Esophagus mucosa (tissue), 1 donor: ENCODE measurements at regions not wholly inside any gene's neighbourhood (a gene's known extent, or its start where the extent isn't known, plus 50 kb on each side); places are given as distances from the start of the nearest gene placed in this dataset.
"Not testable (repeated sequence)": the region's sequence is repeated elsewhere in the genome, so short reads cannot be mapped to it uniquely, and the experiment has no call there.

Experiments
- ATAC-seq: fragments of 200-7000 bp; cut with Tn5 transposase; one replicate; pipeline ENCODE4 v1.9.1; 2020
- donor health status: DM: yes; HTN: yes; CAD: no.

DNA sequence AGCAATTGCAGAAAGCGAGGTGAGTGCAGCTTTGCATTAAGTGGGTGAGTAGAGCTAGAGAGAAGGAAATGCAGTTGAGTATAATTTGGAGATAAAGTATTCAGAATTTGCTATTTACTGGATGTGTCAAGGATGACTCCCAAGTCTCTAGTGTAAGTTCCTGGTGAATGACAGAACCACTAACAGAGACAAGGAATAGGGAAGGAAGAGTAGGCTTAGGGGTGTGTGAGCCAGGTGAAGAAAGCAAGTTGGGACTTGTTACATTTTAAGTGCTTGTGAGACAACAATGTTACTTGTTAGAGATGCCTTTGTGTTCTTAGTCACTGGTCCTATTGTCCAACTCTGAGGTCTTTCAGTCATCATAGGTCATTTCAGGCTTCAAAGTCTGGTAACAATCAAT, 70.8 kb downstream of the TBC1D26 start:
- ATAC-seq, result peak; percentile 71

DNA sequence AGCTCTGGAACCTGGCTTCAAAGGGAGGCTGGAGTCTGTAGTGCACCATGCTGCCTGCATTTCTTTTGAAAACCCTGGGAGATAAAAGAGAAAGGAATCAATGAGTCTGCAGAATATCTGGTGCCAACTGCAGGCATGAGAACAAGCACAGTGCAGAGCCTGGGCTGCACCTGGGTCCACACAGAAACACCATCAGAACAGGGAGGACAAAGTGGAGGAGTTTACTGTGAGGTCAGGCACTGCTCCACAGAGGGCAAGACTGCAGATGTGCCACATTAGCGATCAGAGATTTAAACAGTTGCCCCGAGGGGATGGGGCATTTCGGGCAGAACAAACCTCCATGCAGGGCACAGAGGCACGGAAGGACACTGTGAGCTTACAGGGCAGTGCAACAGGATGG, 74.7 kb downstream of the TBC1D26 start:
- ATAC-seq, result not testable (repeated sequence)

DNA sequence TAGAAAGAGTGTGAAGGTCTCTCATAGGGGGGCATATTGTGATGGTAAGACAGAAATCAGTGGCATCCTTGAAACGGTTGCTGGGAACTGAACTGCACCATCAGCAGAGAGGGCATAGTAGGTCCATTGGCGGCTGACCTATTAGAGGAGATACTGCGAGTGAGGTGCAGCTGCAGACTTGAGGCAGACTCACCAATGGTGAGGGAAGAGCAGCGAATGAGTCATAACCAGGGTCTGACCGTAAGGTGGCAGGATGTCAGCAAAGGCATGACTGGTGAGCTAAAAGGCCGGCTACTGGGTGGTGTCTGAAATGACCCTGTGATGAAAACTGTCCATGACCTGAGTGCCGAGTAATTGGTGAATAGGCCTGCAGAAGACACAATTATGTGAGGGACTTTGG, 81.3 kb downstream of the TBC1D26 start:
- ATAC-seq, result not testable (repeated sequence)

DNA sequence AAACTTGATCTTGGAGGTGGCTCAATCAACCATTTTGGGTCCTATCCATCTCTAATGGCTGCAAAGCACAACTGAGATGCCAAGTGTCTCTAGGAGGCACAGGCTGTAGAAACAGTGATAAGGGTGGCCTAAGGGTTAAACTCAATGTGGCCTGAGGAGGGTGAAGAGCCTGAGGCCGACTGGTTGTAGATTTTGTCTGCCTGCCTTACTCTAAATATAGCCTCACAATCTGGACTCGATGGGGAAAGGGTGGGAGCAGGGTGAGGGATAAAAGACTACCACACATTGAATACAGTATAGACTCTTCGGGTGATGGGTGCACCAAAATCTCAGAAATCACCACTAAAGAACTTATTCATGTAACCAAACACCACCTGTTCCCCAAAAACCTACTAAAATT, 81.9 kb downstream of the TBC1D26 start:
- ATAC-seq, result not testable (repeated sequence)

DNA sequence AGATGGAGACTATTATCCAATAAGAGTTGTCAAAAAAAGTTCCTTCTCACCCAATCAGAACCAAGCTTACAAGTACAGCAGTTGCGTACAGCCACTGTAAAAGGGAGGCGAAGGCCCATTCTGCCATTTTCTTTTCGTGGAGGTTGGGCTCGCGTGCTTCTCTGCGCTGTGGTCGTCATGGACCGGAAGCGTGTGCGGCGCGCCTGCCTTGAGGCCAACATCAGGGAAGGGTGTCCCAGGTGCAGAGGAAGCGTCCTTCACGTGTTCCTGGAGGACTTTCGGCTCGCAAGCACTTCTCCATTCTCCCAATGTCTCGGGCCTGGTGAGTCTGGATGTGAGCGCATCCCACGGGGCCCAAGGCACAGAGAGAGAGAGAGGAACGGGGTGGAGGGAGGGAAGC, 85.8 kb downstream of the TBC1D26 start:
- not testable (repeated sequence) for ATAC-seq

DNA sequence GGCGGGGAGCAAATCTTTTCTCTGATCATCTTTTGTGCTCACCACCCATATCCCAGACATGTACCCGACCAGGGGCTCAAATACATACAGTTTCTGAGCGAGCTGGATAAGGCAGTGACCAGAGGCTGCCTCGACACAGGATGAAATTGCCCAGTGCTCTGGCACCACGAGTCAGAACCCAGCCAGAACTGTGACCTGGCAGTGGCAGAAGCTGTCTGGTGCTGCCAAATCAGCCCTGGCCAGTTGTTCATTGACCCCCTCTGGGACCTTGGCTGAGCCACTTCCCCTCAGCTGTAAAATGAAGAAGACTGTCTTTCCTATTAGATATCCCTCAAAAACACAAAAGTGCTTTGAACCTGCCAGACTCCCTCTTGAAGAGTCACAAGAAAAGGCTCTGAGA, 90.2 kb downstream of the TBC1D26 start:
- not testable (repeated sequence) for ATAC-seq

DNA sequence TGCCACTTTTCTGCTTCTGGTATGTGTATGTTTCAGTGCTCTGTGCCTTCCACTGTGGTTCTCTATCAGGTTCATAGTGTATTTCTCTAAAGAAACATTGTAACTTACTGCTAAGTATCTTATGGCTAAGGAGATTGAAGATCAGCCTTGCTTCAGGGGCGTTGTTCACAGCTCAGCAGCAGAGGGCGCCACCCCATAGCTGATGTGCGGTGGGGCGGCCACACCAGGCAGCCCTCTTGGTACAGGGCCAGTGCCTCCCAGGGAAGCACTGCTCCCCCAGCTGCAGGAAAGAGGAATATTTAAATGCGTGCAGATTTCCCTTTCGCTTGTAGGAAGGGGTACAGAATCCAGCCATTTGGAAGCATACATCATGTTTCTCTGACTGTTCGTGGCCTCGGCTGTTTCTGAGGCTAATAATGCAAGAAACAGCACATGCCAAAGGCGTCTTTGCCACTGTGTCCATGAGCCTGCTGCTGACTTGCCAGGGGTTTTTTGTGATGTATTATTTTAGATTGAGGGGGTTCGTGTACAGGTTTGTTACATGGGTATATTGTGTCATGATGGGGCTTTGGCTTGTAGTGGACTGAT, 96.7 kb downstream of the TBC1D26 start:
- peak; percentile 94 for ATAC-seq

DNA sequence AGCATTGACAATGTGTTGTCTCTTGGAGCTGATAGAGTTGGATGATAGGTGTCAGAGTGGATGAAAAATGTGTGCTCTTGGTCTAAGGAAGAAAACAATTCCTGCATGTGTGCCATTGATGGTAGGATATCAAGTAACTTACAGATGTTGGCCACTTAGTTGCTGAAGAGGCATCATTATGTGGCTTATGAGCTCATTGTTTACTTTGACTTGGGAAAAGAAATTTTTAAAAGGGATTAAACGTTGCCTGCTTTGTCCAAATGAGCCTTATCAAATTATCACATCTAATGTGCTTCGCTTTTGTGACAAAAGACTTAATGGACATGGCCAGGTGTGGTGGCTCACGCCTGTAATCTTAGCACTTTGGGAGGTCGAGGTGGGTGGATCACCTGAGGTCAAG, 98.1 kb downstream of the TBC1D26 start:
- not testable (repeated sequence) for ATAC-seq

DNA sequence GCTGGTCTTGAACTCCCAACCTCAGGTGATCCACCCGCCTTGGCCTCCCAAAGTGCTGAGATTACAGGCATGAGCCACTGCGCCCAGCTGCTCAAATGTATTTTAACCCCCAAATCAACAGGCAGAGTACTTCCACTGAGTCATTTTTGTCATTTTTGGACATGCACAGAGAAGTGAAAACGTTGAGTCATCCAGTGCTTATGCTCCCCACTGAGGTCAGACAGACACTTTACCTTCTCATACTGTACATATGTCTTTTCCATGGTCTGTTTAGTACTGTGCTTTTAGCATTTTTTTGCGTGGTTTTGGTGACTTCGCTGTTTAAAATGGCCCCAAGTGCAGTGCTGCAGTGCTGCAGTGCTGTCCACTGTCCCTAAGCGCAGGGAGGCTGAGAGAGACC, 99.1 kb downstream of the TBC1D26 start:
- not testable (repeated sequence) for ATAC-seq

DNA sequence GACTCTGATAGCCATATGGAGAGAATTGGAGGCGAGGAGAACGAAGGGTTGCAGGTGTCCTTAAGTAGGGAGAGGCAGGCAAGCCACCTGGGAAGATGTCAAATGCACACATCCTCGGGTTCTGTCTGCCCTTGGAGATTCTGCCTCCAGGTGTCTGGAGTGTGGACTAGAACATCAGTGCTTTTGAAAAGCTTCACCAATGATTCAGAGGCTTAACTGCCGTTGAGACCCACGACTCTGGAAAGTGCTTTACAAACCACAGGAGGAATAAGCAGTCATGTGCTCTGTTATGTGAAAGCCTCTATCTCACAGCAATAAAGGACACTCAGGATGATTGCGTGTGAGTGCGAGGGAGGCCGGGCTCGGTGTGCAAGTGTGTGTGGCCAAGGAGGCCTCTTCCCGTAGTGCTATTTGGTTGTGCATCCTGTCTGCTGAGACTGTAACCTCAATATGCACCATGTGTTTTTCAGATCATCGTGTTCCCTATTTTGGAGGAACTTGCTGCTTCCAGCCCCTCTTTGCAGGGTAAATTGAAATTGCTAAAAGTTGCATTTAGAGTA, 100.9 kb downstream of the TBC1D26 start:
- ATAC-seq, result not testable (repeated sequence)

DNA sequence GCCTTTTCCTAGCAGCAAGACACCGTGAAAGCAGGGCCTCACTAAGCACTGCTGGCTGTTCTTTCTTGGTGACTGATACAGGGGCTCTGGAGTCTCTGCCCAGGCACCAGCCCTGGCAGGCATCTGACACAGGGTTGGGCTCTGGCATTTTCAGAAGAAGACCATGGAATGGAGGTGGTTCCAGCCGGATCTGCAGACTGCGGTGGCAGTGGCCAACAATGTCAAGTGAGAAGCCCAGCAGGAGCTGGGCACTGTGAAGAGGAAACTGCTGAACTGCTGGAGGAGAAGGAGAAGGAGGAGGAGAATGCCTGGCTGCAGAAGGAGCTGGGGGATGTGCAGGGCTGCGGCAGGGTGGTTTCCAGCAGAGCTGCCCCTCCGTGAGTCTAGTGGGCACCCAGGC, 101.8 kb downstream of the TBC1D26 start:
- not testable (repeated sequence) for ATAC-seq

DNA sequence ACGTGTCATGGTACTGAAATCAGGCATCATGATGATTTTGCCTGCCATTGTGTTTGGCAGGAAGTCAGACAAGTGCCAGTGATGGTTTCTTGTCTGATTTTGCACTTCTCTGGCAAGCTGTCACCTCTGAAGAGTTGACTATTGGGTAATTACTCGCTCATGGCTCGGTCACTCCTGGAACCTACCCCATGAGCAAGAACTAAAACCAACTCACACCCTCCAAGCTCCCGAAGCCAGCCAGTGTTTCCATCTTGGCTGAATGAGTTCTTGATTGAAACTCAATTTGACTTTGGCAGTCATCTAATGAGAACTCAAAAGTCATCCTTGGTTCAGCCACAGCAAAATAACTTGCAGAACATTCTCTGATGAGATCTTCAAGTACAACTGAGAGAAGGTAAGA, 103.4 kb downstream of the TBC1D26 start:
- not testable (repeated sequence) for ATAC-seq

DNA sequence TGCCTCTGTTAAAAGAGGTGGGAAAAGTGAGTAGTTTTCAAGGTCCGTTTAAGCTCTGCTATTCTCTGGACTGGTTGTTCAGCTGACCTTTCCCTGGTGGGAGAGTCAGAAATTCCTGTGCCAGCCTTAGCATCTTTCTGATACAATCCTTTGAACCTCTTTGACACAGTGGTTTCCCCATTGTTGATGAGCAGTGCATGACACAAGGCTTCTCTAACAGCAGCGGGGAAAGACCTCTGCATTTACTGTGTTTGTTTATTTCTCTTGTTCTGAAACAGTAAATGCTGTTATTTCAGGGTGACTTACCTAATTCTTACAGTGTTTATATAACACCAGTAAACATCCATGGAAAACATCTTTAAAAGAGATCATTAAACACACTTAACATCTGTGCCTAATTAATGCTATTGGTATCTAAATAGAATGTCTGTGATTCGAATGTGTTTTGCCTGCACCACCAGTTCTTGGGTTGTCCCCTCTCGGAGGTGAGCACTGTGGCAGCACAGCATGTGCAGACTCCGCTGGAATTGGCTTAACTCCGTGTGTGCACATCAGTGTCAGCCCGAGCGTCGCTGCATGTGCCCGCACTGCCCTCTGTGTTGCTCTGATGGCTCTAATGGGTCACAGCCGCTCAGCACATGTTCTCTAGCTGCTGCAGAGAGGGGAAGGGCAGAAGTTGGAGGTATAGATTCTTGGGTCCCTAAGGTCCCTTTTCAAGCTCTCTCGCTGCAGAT, 104.3 kb downstream of the TBC1D26 start:
- ATAC-seq, result not testable (repeated sequence)

DNA sequence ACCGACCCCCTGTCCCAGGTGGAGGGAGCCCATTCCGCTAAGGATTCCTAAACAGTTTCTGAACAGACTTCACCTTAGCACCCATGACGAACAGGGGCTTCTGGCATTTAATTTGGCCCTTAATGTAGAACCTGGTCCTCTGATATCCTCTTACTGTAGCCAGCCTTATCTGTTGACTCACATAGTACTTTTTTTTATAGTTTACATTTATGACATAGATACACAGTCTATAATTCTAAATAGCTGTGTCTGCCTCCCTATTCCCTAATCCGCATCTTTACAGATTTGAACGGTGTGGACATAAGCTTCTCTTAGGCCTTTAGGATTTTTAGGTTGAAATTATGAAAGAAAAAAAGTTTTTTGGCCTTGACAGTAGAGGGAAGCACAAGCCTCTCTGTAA, 104.9 kb downstream of the TBC1D26 start:
- not testable (repeated sequence) for ATAC-seq

DNA sequence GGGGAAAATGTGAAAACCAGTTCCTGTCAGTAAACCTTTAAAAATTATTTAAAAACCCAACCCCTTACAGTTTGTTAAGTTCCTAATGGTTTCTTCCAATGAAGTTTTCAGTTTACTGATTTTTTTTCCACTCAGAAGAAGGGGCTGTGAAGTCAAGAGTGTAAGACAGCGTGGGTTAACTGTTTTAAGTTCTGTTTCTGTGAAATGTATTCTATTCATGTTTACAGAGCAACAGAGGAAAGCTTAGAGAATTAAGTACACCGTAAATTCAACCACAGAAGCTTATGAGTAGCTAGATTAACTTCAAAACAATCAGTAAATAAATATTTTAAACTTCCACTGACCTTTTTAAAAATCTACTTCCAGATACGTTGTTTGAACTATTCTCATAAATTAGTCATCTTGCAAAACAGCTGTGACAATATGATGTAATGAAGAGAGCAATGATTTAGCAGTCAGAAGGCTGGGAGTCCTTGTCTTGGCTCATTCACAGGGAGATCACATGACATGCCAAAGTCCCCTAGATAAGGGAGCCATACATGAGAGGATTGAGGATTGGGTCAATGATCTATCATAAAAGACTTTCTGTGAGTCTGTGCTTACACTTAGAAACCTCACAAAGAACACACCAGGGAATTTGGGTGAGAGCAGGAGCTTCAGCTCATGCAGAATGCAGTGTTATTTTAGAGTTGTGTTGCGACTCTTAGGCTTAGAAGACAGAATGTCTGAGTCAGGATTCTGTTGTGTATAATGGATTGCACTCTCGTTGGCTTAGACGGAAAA, 97.3 kb upstream of the ADORA2B start:
- ATAC-seq, result peak; percentile 19

DNA sequence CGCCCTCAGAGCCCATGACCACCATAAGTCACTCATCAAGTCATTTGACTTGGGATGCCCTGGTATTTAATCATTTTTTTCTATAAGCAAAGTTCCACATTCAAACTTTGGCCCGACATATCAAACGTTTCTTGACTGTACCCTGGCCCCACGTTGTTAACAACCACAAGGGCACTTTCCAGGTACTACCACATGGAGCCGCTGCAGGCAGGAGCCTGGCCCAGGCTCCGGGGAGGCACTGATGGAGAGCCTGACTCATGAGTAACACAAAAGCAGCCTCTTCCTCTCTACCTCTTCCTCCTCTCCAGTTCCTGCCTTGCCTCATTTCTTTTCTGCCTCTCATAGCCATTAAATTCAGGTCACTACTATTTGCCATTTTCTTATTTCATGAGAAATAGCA, 95.9 kb upstream of the ADORA2B start:
- ATAC-seq, result peak; percentile 98

DNA sequence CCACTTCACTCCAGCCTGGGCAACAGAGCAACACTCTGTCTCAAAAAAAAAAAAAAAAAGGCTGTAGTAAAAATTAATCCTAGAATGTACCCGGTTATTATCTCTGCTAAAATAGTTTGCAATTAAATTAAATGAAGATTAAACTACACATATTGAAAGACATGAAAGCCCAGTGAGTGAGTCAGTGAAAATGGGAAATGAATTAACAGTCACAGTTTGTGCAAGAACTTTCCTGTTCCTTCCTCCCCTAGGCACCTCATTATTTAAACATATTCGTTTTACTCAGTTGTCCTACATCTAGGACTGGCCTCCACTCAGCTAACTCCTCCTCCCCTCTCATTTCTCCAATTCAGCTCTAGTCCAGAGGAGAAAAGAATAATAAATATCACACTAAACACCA, 94.9 kb upstream of the ADORA2B start:
- not testable (repeated sequence) for ATAC-seq

DNA sequence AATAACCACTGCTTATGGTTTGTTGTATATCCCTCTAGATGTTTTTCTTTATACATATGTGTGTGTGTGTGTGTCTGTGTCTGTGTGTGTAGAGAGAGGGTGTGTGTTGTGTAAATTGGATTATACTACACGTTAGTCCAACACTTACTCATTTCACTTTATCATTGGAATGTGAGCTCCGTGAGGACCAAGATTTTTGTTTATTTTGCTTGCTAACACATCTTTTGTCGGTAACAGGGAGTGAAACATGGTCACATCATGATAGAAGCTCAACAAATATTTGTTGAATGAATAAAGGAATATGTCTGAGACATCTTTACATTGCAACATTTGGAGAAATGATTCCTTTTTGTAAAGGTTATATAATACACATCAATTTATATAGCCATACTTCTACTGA, 94.2 kb upstream of the ADORA2B start:
- not testable (repeated sequence) for ATAC-seq

DNA sequence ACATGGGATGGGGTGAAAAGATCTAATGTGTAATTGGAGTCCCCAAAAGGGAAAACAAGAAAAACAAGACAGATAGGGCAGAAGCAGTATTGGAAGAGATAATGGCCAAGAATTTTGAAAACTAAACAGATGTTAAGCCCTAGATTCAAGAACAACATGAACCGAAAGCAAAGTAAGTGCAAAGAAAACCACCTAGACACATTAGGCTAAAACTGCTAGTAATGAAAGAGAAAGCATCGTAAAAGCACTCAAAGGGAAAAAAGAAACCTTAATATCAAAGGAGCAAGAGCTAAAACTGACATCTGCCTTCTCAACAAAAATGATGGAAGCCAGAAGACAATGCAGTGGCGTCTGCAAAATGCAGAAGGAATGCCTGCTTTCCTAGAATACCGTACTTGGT, 92.1 kb upstream of the ADORA2B start:
- ATAC-seq, result not testable (repeated sequence)

DNA sequence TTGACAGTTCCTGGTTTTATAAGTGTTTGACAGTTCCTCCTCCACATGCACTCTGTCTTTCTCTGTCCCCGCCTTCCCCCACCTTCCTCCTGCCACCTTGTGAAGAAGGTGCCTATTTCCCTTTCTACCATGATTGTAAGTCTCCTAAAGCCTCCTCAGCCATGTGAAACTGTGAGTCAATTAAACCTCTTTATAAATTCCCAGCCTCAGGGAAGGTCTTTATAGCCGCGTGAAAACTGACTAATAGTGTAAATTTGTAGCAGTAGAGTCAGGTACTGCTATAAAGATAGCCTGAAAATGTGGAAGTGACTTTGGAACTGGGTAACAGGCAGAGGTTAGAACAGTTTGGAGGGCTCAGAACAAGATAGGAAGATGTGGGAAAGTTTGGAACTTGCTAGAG, 88.7 kb upstream of the ADORA2B start:
- peak; percentile 44 for ATAC-seq

DNA sequence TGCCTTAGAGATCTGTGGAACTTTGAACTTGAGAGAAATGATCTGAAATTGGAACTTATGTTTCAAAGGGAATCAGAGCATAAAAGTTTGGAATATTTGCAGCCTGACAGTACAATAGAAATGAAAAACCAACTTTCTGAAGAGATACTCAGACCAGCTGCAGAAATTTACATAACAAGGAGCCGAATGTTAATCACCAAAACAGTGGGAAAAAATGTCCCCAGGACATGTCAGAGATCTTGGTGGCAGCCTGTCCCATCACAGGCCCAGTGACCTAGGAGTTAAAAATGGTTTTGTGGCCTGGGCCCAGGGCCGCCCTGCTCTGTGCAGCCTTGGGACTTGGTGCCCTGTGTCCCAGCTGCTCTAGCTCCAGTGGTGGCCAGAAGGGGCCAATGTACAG, 88.2 kb upstream of the ADORA2B start:
- ATAC-seq, result not testable (repeated sequence)

DNA sequence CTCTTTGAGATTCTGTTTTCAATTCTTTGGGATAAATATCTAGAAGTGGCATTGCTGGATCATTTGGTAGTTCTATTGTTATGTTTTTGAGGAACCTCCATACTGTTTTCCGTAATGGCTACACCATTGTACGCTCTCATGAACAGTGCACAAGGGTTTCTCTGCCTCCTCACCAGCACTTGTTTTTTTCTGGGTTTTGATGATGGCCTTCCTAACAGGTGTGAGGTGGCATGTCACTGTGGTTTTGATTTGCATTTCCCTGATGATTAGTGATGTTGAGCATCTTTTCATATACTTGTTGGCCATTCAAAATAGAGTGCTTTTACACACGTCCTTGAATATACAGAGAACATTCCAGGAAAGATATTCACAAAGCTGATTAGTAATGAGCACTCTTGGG, 86.8 kb upstream of the ADORA2B start:
- ATAC-seq, result not testable (repeated sequence)

DNA sequence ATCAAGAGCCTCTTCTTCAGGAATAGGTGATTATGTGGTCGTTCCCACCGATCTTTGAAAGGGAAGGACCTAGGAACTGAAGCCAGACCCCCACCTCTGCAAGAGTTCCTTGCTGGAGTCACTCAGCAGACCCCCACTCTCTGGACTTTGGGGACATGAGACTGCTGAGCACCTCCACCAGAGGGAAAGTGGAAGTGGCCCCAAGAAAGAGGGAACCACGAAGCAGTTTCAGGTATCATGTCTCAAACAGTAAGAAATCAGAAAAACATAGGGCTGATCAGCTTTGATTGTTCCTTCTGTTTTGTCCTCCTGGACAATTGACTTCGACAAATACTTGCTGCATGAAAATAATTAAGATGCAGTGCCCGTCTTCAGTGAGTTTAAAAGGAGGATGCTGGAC, 84.2 kb upstream of the ADORA2B start:
- not testable (repeated sequence) for ATAC-seq
